ENCODE measurements at regions not wholly inside any gene's neighbourhood (a gene's known extent, or its start where the extent isn't known, plus 50 kb on each side); places are given as distances from the start of the nearest gene placed in this dataset.
"Not testable (repeated sequence)": the region's sequence is repeated elsewhere in the genome, so short reads cannot be mapped to it uniquely, and the experiment has no call there.

- DNase-seq (ENCODE audit: insufficient read length, low spot score), result no peak
Observed at GRCh38 chr12:75634244-75635222, 123.1 kb upstream of the KRR1 start.

GRCh38 chr12:75633789-75634188 is 122.4 kb upstream of the KRR1 start:
- FAIRE-seq, result no peak
- DNase-seq (ENCODE audit: insufficient read length, low spot score), result no peak

More at GRCh38 chr12:75634244-75635222, 123.1 kb upstream of the KRR1 start:
- no peak for FAIRE-seq

GRCh38 chr12:75632442-75632841 is 121.0 kb upstream of the KRR1 start:
- no peak for FAIRE-seq
- no peak for DNase-seq (ENCODE audit: insufficient read length, low spot score)

- no peak for FAIRE-seq
- DNase-seq (ENCODE audit: insufficient read length, low spot score), result no peak
Observed at GRCh38 chr12:75631831-75632230, 120.4 kb upstream of the KRR1 start.

- no peak for FAIRE-seq
Observed at GRCh38 chr12:75630091-75630490, 118.7 kb upstream of the KRR1 start.

GRCh38 chr12:75628916-75629315 is 117.5 kb upstream of the KRR1 start:
- FAIRE-seq, result no peak
- DNase-seq (ENCODE audit: insufficient read length, low spot score), result no peak

More at GRCh38 chr12:75630091-75630490, 118.7 kb upstream of the KRR1 start:
- DNase-seq (ENCODE audit: insufficient read length, low spot score), result no peak

GRCh38 chr12:75628511-75628910 is 117.1 kb upstream of the KRR1 start:
- FAIRE-seq (no peak), DNase-seq (ENCODE audit: insufficient read length, low spot score) (no peak)

- FAIRE-seq (no peak), DNase-seq (ENCODE audit: insufficient read length, low spot score) (no peak)
Observed at GRCh38 chr12:75623631-75624154, 112.3 kb upstream of the KRR1 start.

GRCh38 chr12:75622492-75622891 is 111.1 kb upstream of the KRR1 start:
- no peak for FAIRE-seq
- DNase-seq (ENCODE audit: insufficient read length, low spot score), result no peak

- not testable (repeated sequence) for FAIRE-seq; DNase-seq (ENCODE audit: insufficient read length, low spot score)
Observed at GRCh38 chr12:75614396-75614795, 103.0 kb upstream of the KRR1 start.

GRCh38 chr12:75613981-75614380 is 102.6 kb upstream of the KRR1 start:
- no peak for FAIRE-seq

GRCh38 chr12:75611041-75611440 is 99.6 kb upstream of the KRR1 start:
- FAIRE-seq (no peak), DNase-seq (ENCODE audit: insufficient read length, low spot score) (no peak)

More at GRCh38 chr12:75613981-75614380, 102.6 kb upstream of the KRR1 start:
- no peak for DNase-seq (ENCODE audit: insufficient read length, low spot score)

GRCh38 chr12:75606956-75607355 is 95.5 kb upstream of the KRR1 start:
- DNase-seq (ENCODE audit: insufficient read length, low spot score) (no peak), FAIRE-seq (no peak)

- FAIRE-seq, result no peak
Observed at GRCh38 chr12:75606151-75606550, 94.7 kb upstream of the KRR1 start.

GRCh38 chr12:75603475-75603874 is 92.1 kb upstream of the KRR1 start:
- no peak for DNase-seq (ENCODE audit: insufficient read length, low spot score)
- no peak for FAIRE-seq

More at GRCh38 chr12:75606151-75606550, 94.7 kb upstream of the KRR1 start:
- DNase-seq (ENCODE audit: insufficient read length, low spot score), result no peak

GRCh38 chr12:75602106-75602505 is 90.7 kb upstream of the KRR1 start:
- no peak for DNase-seq (ENCODE audit: insufficient read length, low spot score)
- no peak for FAIRE-seq

GRCh38 chr12:75600146-75600545 is 88.7 kb upstream of the KRR1 start:
- no peak for FAIRE-seq

GRCh38 chr12:75599061-75599460 is 87.7 kb upstream of the KRR1 start:
- no peak for FAIRE-seq
- DNase-seq (ENCODE audit: insufficient read length, low spot score), result no peak

More at GRCh38 chr12:75600146-75600545, 88.7 kb upstream of the KRR1 start:
- no peak for DNase-seq (ENCODE audit: insufficient read length, low spot score)

- FAIRE-seq (no peak), DNase-seq (ENCODE audit: insufficient read length, low spot score) (no peak)
Observed at GRCh38 chr12:75596406-75596805, 85.0 kb upstream of the KRR1 start.

- DNase-seq (ENCODE audit: insufficient read length, low spot score) (no peak), FAIRE-seq (no peak)
Observed at GRCh38 chr12:75592638-75593335, 81.4 kb upstream of the KRR1 start.

GRCh38 chr12:75592086-75592485 is 80.7 kb upstream of the KRR1 start:
- FAIRE-seq (no peak), DNase-seq (ENCODE audit: insufficient read length, low spot score) (no peak)
